ENCODE measurements at regions not wholly inside any gene's neighbourhood (a gene's known extent, or its start where the extent isn't known, plus 50 kb on each side); places are given as distances from the start of the nearest gene placed in this dataset.

DNA sequence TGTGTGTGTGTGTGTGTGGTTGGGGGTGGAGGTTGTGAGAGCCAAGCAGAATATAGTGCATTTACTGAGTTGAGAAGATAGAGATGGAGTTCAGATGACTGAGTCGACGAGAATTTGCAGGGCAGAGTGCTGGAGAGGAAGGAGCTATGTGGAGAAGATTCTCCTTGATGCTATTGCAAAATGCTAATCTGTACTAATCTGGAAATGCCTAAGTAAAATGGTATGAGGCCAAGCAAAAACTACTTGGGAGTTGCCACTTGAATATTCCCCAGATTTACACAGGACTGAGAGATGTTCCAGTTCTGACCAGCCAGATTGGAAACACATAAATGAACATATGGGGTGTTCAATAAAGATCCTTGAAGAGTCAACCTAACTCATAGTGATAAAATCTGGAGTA, 316.4 kb downstream of the NSUN3 start:
- intact Hi-C loops (cut with micrococcal nuclease) = no loop called here
- Histone ChIP-seq H3K9me3 (ENCODE audit: control insufficient read depth in 1 of 2, insufficient read depth in 1 of 2, low read depth in 1 of 2, low read length in 2 of 2) (peaks cover 0 to 10% of the 10 kb centered on the region in 2 experiments; a peak in 2 of 4 replicates), H3K27me3 (ENCODE audit: insufficient read depth, low read length) (no peaks in the 10 kb centered on the region), H3K9me2 (ENCODE audit: insufficient read depth) (no peaks in the 10 kb centered on the region), H4K20me1 (ENCODE audit: insufficient read depth) (no peaks in the 10 kb centered on the region), H3K36me3 (ENCODE audit: control insufficient read depth in 1 of 2, insufficient read depth in 2 of 2, low read length in 2 of 2) (no peaks in the 10 kb centered on the region), H3K79me2 (ENCODE audit: insufficient read depth, low read length) (no peaks in the 10 kb centered on the region), H2AFZ (ENCODE audit: low read depth, low read length, poor library complexity, severe bottlenecking) (no peak overlapping the region), H3K4me1 (ENCODE audit: control insufficient read depth in 1 of 2, insufficient read depth in 2 of 2, low read length in 2 of 2) (no peaks in the 10 kb centered on the region), H3K27ac (ENCODE audit: low read depth, low read length) (no peak overlapping the region), H3K9ac (ENCODE audit: low read length) (no peak overlapping the region), H3K4me3 (replicated peaks in 1 of 2; ENCODE audit: low read depth in 1 of 2, low read length in 2 of 2) (no peak overlapping the region), H3K4me2 (ENCODE audit: low read length) (no peak overlapping the region)
- ATAC-seq = no peak
- POLR2A ChIA-PET = no interaction called here
- DNase-seq (ENCODE audit: low read depth, low spot score) = no peak
- RAD21 ChIA-PET (ENCODE audit: low non-redundant PET in 1 of 2, low total read pairs in 2 of 2, uncharacterized antibody in 2 of 2, unreplicated experiment in 2 of 2) = no interaction called here
- CTCF ChIA-PET = no interaction called here
- TF ChIP-seq POLR2AphosphoS5 (IDR thresholded peaks at IDR 0.05; ENCODE audit: low read depth, low read length) = no peak
- TF ChIP-seq TCF7L2 (IDR thresholded peaks at IDR 0.05; ENCODE audit: borderline replicate concordance, extremely low read depth, insufficient read depth, insufficient read length) = no peak
- TF ChIP-seq MAX (IDR thresholded peaks at IDR 0.05) = no peak
- no TSS peak for BruUV-seq (replicated peaks)

DNA sequence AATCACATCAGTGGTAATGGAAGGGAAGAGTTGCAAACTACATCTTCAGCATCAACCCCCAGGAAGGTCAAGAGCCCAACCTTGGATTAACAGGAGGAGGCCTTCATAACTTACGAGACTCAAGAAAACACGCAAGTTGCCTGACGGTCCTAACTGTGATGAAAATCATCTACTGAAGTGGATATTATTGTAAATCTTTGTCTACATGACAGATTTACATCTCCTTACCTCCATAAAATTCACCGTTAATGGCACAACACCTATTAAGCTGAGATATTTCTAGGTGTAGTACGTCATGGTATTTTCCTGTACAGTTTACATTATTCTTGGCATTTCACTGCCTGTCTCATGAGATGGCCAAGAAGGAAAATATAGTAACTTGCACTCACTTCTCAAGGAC, 332.0 kb downstream of the NSUN3 start:
- Histone ChIP-seq H3K4me1 (ENCODE audit: control insufficient read depth in 1 of 2, insufficient read depth in 2 of 2, low read length in 2 of 2) (no peaks in the 10 kb centered on the region), H3K36me3 (ENCODE audit: control insufficient read depth in 1 of 2, insufficient read depth in 2 of 2, low read length in 2 of 2) (no peaks in the 10 kb centered on the region), H3K9me3 (ENCODE audit: control insufficient read depth in 1 of 2, insufficient read depth in 1 of 2, low read depth in 1 of 2, low read length in 2 of 2) (no peaks in the 10 kb centered on the region), H3K9me2 (ENCODE audit: insufficient read depth) (no peaks in the 10 kb centered on the region), H4K20me1 (ENCODE audit: insufficient read depth) (no peaks in the 10 kb centered on the region), H3K4me3 (replicated peaks in 1 of 2; ENCODE audit: low read depth in 1 of 2, low read length in 2 of 2) (no peak overlapping the region), H3K27ac (ENCODE audit: low read depth, low read length) (no peak overlapping the region), H3K4me2 (ENCODE audit: low read length) (no peak overlapping the region), H2AFZ (ENCODE audit: low read depth, low read length, poor library complexity, severe bottlenecking) (no peak overlapping the region), H3K79me2 (ENCODE audit: insufficient read depth, low read length) (no peaks in the 10 kb centered on the region), H3K9ac (ENCODE audit: low read length) (no peak overlapping the region), H3K27me3 (ENCODE audit: insufficient read depth, low read length) (no peaks in the 10 kb centered on the region)
- CTCF ChIA-PET = no interaction called here
- BruUV-seq (replicated peaks) = no TSS peak
- ATAC-seq (no peak), DNase-seq (ENCODE audit: low read depth, low spot score) (no peak)
- POLR2A ChIA-PET = no interaction called here
- TF ChIP-seq ZFX (IDR thresholded peaks at IDR 0.05) (no peak), CEBPB (IDR thresholded peaks at IDR 0.05; ENCODE audit: low read depth) (no peak), EGR1 (IDR thresholded peaks at IDR 0.05; ENCODE audit: low read depth) (no peak), CTCF (IDR thresholded peaks at IDR 0.05 in 2 of 3, conservative IDR thresholded peaks at IDR 0.05 in 1 of 3; ENCODE audit: borderline replicate concordance in 1 of 3, insufficient read depth in 1 of 3, low read depth in 2 of 3, low read length in 2 of 3) (no peak), RAD21 (IDR thresholded peaks at IDR 0.05; ENCODE audit: low read depth) (no peak), SP1 (IDR thresholded peaks at IDR 0.05; ENCODE audit: low read depth) (no peak), EZH2phosphoT487 (IDR thresholded peaks at IDR 0.05; ENCODE audit: borderline replicate concordance) (no peak), ZNF274 (IDR thresholded peaks at IDR 0.05; ENCODE audit: low read depth, low read length) (no peak), SRF (IDR thresholded peaks at IDR 0.05; ENCODE audit: low read depth) (no peak), MAX (IDR thresholded peaks at IDR 0.05) (no peak), POLR2A (IDR thresholded peaks at IDR 0.05; ENCODE audit: borderline replicate concordance, extremely low read depth, insufficient read depth, insufficient read length) (no peak)
- TF ChIP-seq, protein P1, sequence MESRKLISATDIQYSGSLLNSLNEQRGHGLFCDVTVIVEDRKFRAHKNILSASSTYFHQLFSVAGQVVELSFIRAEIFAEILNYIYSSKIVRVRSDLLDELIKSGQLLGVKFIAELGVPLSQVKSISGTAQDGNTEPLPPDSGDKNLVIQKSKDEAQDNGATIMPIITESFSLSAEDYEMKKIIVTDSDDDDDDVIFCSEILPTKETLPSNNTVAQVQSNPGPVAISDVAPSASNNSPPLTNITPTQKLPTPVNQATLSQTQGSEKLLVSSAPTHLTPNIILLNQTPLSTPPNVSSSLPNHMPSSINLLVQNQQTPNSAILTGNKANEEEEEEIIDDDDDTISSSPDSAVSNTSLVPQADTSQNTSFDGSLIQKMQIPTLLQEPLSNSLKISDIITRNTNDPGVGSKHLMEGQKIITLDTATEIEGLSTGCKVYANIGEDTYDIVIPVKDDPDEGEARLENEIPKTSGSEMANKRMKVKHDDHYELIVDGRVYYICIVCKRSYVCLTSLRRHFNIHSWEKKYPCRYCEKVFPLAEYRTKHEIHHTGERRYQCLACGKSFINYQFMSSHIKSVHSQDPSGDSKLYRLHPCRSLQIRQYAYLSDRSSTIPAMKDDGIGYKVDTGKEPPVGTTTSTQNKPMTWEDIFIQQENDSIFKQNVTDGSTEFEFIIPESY (IDR thresholded peaks at IDR 0.05; ENCODE audit: extremely low read depth, insufficient replicate concordance, low read length) = no peak
- intact Hi-C loops (cut with micrococcal nuclease) = no loop called here
- RAD21 ChIA-PET (ENCODE audit: low non-redundant PET in 1 of 2, low total read pairs in 2 of 2, uncharacterized antibody in 2 of 2, unreplicated experiment in 2 of 2) = no interaction called here
